Effector CD8-positive, alpha-beta T cell (primary cell): ENCODE measurements at regions not wholly inside any gene's neighbourhood (a gene's known extent, or its start where the extent isn't known, plus 50 kb on each side); places are given as distances from the start of the nearest gene placed in this dataset.

Experiments used
- DNase-seq: peaks from one replicate; lab custom pipeline; 2025; lab: John Stamatoyannopoulos, UW

- DNase-seq, result no peak
Measured at GRCh38 chr7:32179567-32179966, 109.4 kb upstream of the PDE1C start.

GRCh38 chr7:32178677-32179366 is 108.6 kb upstream of the PDE1C start:
- DNase-seq, result no peak

GRCh38 chr7:32177232-32177631 is 107.0 kb upstream of the PDE1C start:
- DNase-seq, result no peak

GRCh38 chr7:32175099-32175498 is 104.9 kb upstream of the PDE1C start:
- no peak for DNase-seq

GRCh38 chr7:32171248-32171647 is 101.0 kb upstream of the PDE1C start:
- no peak for DNase-seq

GRCh38 chr7:32170838-32171237 is 100.6 kb upstream of the PDE1C start:
- DNase-seq, result no peak

GRCh38 chr7:32169228-32169627 is 99.0 kb upstream of the PDE1C start:
- no peak for DNase-seq

GRCh38 chr7:32167815-32168214 is 97.6 kb upstream of the PDE1C start:
- no peak for DNase-seq

- no peak for DNase-seq
Measured at GRCh38 chr7:32167256-32167655, 97.0 kb upstream of the PDE1C start.

GRCh38 chr7:32164341-32164996 is 94.3 kb upstream of the PDE1C start:
- no peak for DNase-seq

- no peak for DNase-seq
Measured at GRCh38 chr7:32163896-32164295, 93.7 kb upstream of the PDE1C start.

GRCh38 chr7:32163141-32163806 is 93.1 kb upstream of the PDE1C start:
- DNase-seq, result no peak

- no peak for DNase-seq
Measured at GRCh38 chr7:32161708-32162107, 91.5 kb upstream of the PDE1C start.

GRCh38 chr7:32158751-32159745 is 88.8 kb upstream of the PDE1C start:
- no peak for DNase-seq

- DNase-seq, result no peak
Measured at GRCh38 chr7:32158076-32158475, 87.9 kb upstream of the PDE1C start.

GRCh38 chr7:32155712-32156111 is 85.5 kb upstream of the PDE1C start:
- DNase-seq, result no peak

GRCh38 chr7:32154797-32155196 is 84.6 kb upstream of the PDE1C start:
- DNase-seq, result no peak

GRCh38 chr7:32153006-32153405 is 82.8 kb upstream of the PDE1C start:
- DNase-seq, result no peak

GRCh38 chr7:32152576-32152975 is 82.4 kb upstream of the PDE1C start:
- DNase-seq, result no peak

- no peak for DNase-seq
Measured at GRCh38 chr7:32150589-32150988, 80.4 kb upstream of the PDE1C start.

- DNase-seq, result no peak
Measured at GRCh38 chr7:32150039-32150438, 79.8 kb upstream of the PDE1C start.
